Mammary epithelial cell (primary cell): ENCODE measurements at regions not wholly inside any gene's neighbourhood (a gene's known extent, or its start where the extent isn't known, plus 50 kb on each side); places are given as distances from the start of the nearest gene placed in this dataset.

ENCODE experiments used
- CTCF ChIP-seq, 2 donors: IDR thresholded peaks in 1 of 2; conservative IDR thresholded peaks in 1 of 2; 2 replicates each; pipeline ENCODE4 v1.5.1; 2011 to 2012; ENCODE audit warnings: inconsistent platforms in 2 of 2, low read length in 2 of 2, mild to moderate bottlenecking in 2 of 2, control low read depth in 1 of 2, low read depth in 1 of 2; ENCODE audit not compliant: insufficient read depth in 1 of 2; ENCODE audit errors: extremely low read depth in 1 of 2
- EZH2 ChIP-seq: IDR thresholded peaks from 2 replicates; pipeline ENCODE4 v1.6.1; 2012; ENCODE audit warnings: low read length, inconsistent platforms, borderline replicate concordance

GRCh38 chr12:91743704-91744321 lies 401.8 kb downstream of the BTG1 start:
- TF ChIP-seq EZH2: no peak
- no peak for TF ChIP-seq CTCF (conservative IDR thresholded peaks at IDR 0.05 in 1 of 2, IDR thresholded peaks at IDR 0.05 in 1 of 2; ENCODE audit: extremely low read depth in 1 of 2, insufficient read depth in 1 of 2, low read depth in 1 of 2, low read length in 2 of 2)
